ENCODE measurements at regions not wholly inside any gene's neighbourhood (a gene's known extent, or its start where the extent isn't known, plus 50 kb on each side); places are given as distances from the start of the nearest gene placed in this dataset.

GRCh38 chr13:74904556-74904955 lies 577.4 kb downstream of the TBC1D4 start:
- Histone ChIP-seq H3K4me1 (ENCODE audit: control insufficient read depth in 5 of 5, insufficient read depth in 5 of 5, low read length in 5 of 5) (no peaks in the 10 kb centered on the region), H3K36me3 (ENCODE audit: control insufficient read depth in 4 of 4, insufficient read depth in 4 of 4, low read length in 4 of 4) (no peaks in the 10 kb centered on the region), H3K9me3 (ENCODE audit: control insufficient read depth in 4 of 4, insufficient read depth in 3 of 4, low read length in 3 of 4) (no peaks in the 10 kb centered on the region), H3K9ac (ENCODE audit: insufficient read depth in 1 of 2, low read length in 2 of 2) (no peak overlapping the region), H3K27me3 (ENCODE audit: control insufficient read depth in 3 of 3, insufficient read depth in 3 of 3, low read length in 2 of 3) (no peaks in the 10 kb centered on the region), H3K27ac (ENCODE audit: low read depth in 1 of 2, low read length in 1 of 2) (no peak overlapping the region), H3K4me3 (no peak overlapping the region)
- WGBS, 2 donors: 39 to 64% methylated on average over 4 of the region's 4 CpGs
- ATAC-seq (ENCODE audit: insufficient read depth, low FRiP score) (no peak), DNase-seq (no peak)
- no peak for TF ChIP-seq CTCF (IDR thresholded peaks at IDR 0.05; ENCODE audit: control extremely low read depth, extremely low read depth)

- no peak for TF ChIP-seq CTCF (IDR thresholded peaks at IDR 0.05; ENCODE audit: control extremely low read depth, extremely low read depth)
- DNase-seq: no peak
- Histone ChIP-seq H3K36me3 (ENCODE audit: control insufficient read depth in 4 of 4, insufficient read depth in 4 of 4, low read length in 4 of 4) (no peaks in the 10 kb centered on the region), H3K9ac (ENCODE audit: insufficient read depth in 1 of 2, low read length in 2 of 2) (no peak overlapping the region), H3K4me3 (no peak overlapping the region), H3K9me3 (ENCODE audit: control insufficient read depth in 4 of 4, insufficient read depth in 3 of 4, low read length in 3 of 4) (no peaks in the 10 kb centered on the region), H3K27me3 (ENCODE audit: control insufficient read depth in 3 of 3, insufficient read depth in 3 of 3, low read length in 2 of 3) (no peaks in the 10 kb centered on the region), H3K4me1 (ENCODE audit: control insufficient read depth in 5 of 5, insufficient read depth in 5 of 5, low read length in 5 of 5) (peaks cover 0 to 3% (median 0%) of the 10 kb centered on the region in 5 donors), H3K27ac (ENCODE audit: low read depth in 1 of 2, low read length in 1 of 2) (no peak overlapping the region)
- ATAC-seq (ENCODE audit: insufficient read depth, low FRiP score): no peak
- WGBS, 2 donors: 49 to 61% methylated on average over 1 of the region's 1 CpG
These were observed 586.8 kb downstream of the TBC1D4 start for GRCh38 chr13:74895042-74895796.

- 68 to 72% methylated on average over 3 of the region's 3 CpGs for WGBS, 2 donors
- H3K4me1 ChIP-seq (ENCODE audit: control insufficient read depth in 5 of 5, insufficient read depth in 5 of 5, low read length in 5 of 5): peaks cover 0 to 3% (median 0%) of the 10 kb centered on the region in 5 donors
- no peak overlapping the region for H3K27ac ChIP-seq (ENCODE audit: low read depth in 1 of 2, low read length in 1 of 2)
- H3K36me3 ChIP-seq (ENCODE audit: control insufficient read depth in 4 of 4, insufficient read depth in 4 of 4, low read length in 4 of 4): no peaks in the 10 kb centered on the region
- H3K9ac ChIP-seq (ENCODE audit: insufficient read depth in 1 of 2, low read length in 2 of 2): no peak overlapping the region
- no peak for TF ChIP-seq CTCF (IDR thresholded peaks at IDR 0.05; ENCODE audit: control extremely low read depth, extremely low read depth)
- DNase-seq (no peak), ATAC-seq (ENCODE audit: insufficient read depth, low FRiP score) (no peak)
- H3K4me3 ChIP-seq: no peak overlapping the region
- no peaks in the 10 kb centered on the region for H3K9me3 ChIP-seq (ENCODE audit: control insufficient read depth in 4 of 4, insufficient read depth in 3 of 4, low read length in 3 of 4)
- H3K27me3 ChIP-seq (ENCODE audit: control insufficient read depth in 3 of 3, insufficient read depth in 3 of 3, low read length in 2 of 3): no peaks in the 10 kb centered on the region
These were observed 589.9 kb downstream of the TBC1D4 start for GRCh38 chr13:74892096-74892495.

GRCh38 chr13:74891610-74892009 lies 590.4 kb downstream of the TBC1D4 start:
- ATAC-seq (ENCODE audit: insufficient read depth, low FRiP score) (no peak), DNase-seq (peak in 1 of 3 donors; percentile 5)
- Histone ChIP-seq H3K4me1 (ENCODE audit: control insufficient read depth in 5 of 5, insufficient read depth in 5 of 5, low read length in 5 of 5) (peaks cover 0 to 3% (median 0%) of the 10 kb centered on the region in 5 donors), H3K4me3 (no peak overlapping the region), H3K9me3 (ENCODE audit: control insufficient read depth in 4 of 4, insufficient read depth in 3 of 4, low read length in 3 of 4) (no peaks in the 10 kb centered on the region), H3K27ac (ENCODE audit: low read depth in 1 of 2, low read length in 1 of 2) (no peak overlapping the region), H3K36me3 (ENCODE audit: control insufficient read depth in 4 of 4, insufficient read depth in 4 of 4, low read length in 4 of 4) (no peaks in the 10 kb centered on the region), H3K9ac (ENCODE audit: insufficient read depth in 1 of 2, low read length in 2 of 2) (no peak overlapping the region), H3K27me3 (ENCODE audit: control insufficient read depth in 3 of 3, insufficient read depth in 3 of 3, low read length in 2 of 3) (no peaks in the 10 kb centered on the region)
- TF ChIP-seq CTCF (IDR thresholded peaks at IDR 0.05; ENCODE audit: control extremely low read depth, extremely low read depth): no peak
- WGBS, 2 donors: 43 to 58% methylated on average over 5 of the region's 5 CpGs
